GM19099 (cell line): ENCODE measurements at regions not wholly inside any gene's neighbourhood (a gene's known extent, or its start where the extent isn't known, plus 50 kb on each side); places are given as distances from the start of the nearest gene placed in this dataset.

Experiments used
- POLR2A ChIP-seq: IDR thresholded peaks from 3 replicates; pipeline ENCODE4 v1.6.1; 2011; ENCODE audit warnings: low read depth; ENCODE audit not compliant: insufficient read length; ENCODE audit errors: extremely low read depth

DNA sequence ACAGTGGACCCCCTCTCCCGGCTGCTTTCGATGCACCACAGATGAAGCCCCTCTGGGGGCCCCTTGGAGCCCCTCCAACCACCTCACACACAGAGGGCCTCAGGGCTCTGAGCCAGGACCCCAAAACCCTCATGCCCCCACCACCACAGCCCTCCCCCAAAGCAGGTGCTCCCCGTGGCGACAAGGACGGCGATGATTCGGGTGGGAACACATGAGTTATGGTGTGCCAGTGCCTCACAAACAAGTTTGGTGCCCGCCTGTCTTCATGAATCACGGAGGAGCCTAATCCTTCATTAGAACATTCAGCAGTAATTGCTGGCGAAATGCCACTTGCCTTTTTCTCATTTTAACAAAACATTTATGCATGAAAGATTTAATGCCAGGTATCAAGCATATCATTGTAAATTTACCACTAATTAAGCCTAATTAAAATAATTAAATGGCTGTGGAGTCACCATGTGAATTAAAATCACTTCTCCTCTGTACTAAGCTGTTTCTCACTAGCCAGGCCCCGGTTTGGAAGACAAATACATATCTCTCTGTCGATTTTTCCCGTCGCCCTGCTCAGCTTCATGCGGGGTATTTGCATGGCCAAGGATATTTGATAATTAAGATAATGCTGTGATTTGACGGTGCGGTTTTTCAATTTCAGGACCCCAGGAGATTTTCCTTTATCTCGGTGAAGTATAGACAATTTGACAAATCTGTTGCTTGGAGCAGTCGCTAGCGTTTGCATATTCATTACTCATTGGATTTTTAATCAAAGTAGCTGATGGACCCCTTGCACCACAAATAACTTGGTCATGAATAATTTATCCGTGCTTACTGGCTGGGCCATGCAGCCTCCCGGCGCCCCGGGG is 157.0 kb downstream of the TLE3 start:
- no peak for TF ChIP-seq POLR2A

- no peak for TF ChIP-seq POLR2A
These were observed 156.5 kb downstream of the TLE3 start for GRCh38 chr15:69941301-69941605.

GRCh38 chr15:69941706-69942495 is 155.8 kb downstream of the TLE3 start:
- TF ChIP-seq POLR2A = no peak

GRCh38 chr15:69943637-69944036 is 154.1 kb downstream of the TLE3 start:
- no peak for TF ChIP-seq POLR2A

GRCh38 chr15:69945729-69946128 is 152.0 kb downstream of the TLE3 start:
- no peak for TF ChIP-seq POLR2A

- TF ChIP-seq POLR2A = no peak
These were observed 150.8 kb downstream of the TLE3 start for GRCh38 chr15:69946870-69947269.

DNA sequence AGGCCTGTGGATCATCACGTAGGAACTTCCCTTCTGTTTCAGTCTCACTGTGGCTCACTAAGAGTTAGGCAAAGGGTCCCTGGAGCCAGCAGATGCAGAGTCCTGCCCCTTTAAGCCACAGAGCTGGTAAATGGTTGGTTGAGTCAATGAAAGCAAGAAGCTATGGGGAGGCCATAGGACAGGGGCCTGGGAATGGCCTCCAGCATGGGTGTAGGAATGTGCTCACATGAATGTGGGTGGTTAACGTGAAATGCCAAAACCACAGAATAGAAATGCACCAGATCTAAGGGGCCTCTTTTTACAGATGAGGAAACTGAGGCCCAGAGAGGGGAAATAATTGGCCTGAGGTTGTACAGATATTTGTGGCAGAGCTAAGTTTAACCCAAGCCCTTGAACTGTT is 150.3 kb downstream of the TLE3 start:
- no peak for TF ChIP-seq POLR2A

DNA sequence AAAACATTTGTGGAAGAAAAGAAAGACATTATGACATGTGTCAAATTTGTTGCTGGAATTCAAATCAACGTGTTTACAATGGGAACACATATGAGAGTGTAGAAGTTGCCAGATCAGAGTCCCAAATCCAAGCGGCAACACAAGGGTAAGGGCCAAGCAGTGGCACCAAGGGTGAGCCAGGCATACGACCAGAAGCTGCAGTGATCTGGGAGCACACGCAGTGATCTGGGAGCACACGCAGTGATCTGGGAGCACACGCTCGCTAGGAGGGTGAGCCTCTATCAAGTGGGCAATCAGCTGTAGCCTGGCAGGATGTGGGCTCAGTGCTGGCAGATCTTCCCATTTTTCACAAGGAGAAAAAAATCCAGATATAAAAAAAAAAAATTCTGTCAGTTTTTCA is 148.2 kb downstream of the TLE3 start:
- TF ChIP-seq POLR2A = no peak

GRCh38 chr15:69951256-69951897 is 146.3 kb downstream of the TLE3 start:
- no peak for TF ChIP-seq POLR2A

DNA sequence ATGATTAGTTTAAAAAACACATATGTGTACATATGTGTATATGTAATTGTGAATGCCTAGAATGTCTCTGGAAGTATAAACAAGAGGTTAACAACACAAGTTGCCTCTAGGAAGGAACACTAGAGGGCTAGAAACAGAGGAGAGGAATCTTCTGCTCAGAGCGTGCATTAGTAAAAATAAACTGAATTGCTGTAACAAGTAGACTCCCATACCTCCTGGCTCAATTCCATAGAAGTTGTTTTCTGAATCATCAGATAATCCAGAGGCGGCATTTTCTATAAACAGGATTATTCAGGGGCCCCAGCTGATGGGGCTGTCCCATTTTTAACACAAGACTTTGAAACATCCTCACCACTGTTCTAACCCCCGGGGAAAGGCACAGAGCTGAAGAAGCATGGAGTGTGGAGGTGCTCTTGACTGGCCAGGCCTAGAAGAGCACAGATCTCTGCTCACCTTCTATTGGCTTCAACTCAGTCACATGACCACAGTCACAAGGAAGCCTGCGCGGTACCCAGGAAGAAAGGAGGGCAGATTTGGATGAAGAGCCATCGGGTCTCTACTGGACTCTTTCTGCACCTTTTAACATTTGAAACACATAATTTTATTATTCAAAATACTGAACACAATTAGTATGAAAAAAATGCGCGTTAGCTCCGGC is 145.7 kb downstream of the TLE3 start:
- TF ChIP-seq POLR2A = no peak

DNA sequence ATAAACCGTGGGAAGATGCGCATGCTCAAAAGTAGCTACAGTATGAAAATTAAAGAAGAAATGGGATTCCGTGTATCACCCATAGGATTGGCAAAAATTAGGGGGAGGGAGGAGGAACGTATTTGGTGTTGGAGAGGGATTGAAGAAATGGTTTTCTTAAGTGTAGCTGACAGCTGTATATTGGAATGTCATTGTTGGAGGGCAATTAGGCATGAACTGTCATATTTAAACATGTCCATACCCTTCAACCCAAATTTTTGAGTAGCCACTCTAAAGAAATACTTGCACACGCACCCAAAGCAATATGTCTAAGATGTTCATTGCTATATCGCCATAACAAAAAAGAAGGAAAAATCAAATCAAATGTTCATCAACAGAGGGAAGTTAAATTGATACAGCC is 144.7 kb downstream of the TLE3 start:
- TF ChIP-seq POLR2A = no peak

- no peak for TF ChIP-seq POLR2A
These were observed 143.9 kb downstream of the TLE3 start for GRCh38 chr15:69953816-69954215.

DNA sequence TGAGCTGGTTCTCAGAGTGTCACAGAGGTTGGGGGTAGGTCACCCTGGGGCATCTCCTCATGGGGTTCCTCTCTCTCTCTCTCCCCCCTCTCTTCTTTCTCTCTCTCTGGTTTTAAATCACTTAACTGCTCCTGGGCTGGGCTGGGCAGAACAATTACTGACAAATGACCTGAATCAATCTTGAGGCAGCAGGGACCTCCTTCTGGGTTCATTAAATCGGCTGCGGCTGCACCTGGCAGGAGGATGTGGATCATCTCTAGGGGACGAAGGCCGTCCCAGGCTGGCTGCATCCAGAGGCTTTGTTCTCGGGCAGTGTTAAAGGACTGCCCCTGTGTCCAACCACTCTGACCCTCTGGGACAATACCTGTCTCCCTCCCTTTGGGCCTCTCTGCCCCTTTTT is 143.1 kb downstream of the TLE3 start:
- TF ChIP-seq POLR2A = no peak

GRCh38 chr15:69955240-69955894 is 142.3 kb downstream of the TLE3 start:
- TF ChIP-seq POLR2A = no peak

DNA sequence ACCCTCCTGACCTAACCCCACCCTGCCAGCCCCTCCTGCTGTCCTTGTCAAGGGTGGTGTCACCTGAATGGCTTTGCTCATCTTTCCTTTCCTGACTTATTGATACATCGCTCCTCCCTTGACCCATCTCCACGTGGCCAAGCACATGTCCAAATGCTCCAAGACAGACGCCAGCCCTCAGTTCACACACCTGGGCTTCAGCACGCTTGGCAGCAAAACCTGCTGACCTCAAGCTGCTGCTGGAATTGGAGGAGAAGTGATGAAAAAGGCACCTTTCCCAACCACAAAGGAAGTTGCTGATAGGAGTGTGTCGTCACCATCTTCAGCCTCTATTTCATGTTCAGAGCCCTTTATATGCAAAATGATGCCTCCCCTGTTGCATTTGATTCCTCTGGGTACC is 141.3 kb downstream of the TLE3 start:
- no peak for TF ChIP-seq POLR2A

GRCh38 chr15:69957175-69957574 is 140.5 kb downstream of the TLE3 start:
- no peak for TF ChIP-seq POLR2A
